Left lung (tissue), 4 donors: ENCODE measurements at regions not wholly inside any gene's neighbourhood (a gene's known extent, or its start where the extent isn't known, plus 50 kb on each side); places are given as distances from the start of the nearest gene placed in this dataset.

Experiments used
- ATAC-seq: fragments of 200-7000 bp; cut with Tn5 transposase; one replicate; pipeline ENCODE4 v1.9.1; 2020; ENCODE audit warnings: moderate library complexity
- DNase-seq, 4 donors: peaks; one replicate each; pipeline ENCODE4 v3.0.0-alpha.2; 2013 to 2020
- H3K27ac ChIP-seq, 2 donors: fragments of 200-600 bp; sonication (generic) in 1 of 2; one replicate each; pipeline versions ENCODE4 v1.5.0 to v1.8.0; 2020 to 2021
- H3K27me3 ChIP-seq, 2 donors: fragments of 200-600 bp; sonication (generic) in 1 of 2; one replicate each; pipeline versions ENCODE4 v1.5.0 to v1.8.0; 2020 to 2021
- H3K36me3 ChIP-seq, 2 donors: fragments of 200-600 bp; sonication (generic) in 1 of 2; one replicate each; pipeline versions ENCODE4 v1.5.0 to v1.8.0; 2020 to 2021
- H3K4me1 ChIP-seq, 2 donors: fragments of 200-600 bp; one replicate each; pipeline ENCODE4 v1.8.0; 2021
- H3K4me3 ChIP-seq, 2 donors: fragments of 200-600 bp; sonication (generic) in 1 of 2; one replicate each; pipeline versions ENCODE4 v1.5.0 to v1.8.0; 2020 to 2021; ENCODE audit warnings: mild to moderate bottlenecking in 1 of 2
- H3K9me3 ChIP-seq, 2 donors: fragments of 200-600 bp; sonication (generic) in 1 of 2; one replicate each; pipeline versions ENCODE4 v1.5.0 to v1.8.0; 2020 to 2021
- CTCF ChIP-seq, 2 donors: fragments of 200-600 bp; sonication (generic) in 1 of 2; IDR thresholded peaks; one replicate each; pipeline versions ENCODE4 v1.5.0 to v1.8.0; 2021; ENCODE audit warnings: antibody characterized with exemption in 2 of 2
- intact Hi-C, 2 donors: fragments of 100-400 bp; cut with DNase I; formaldehyde crosslinking; loops; one replicate each; pipeline versions ENCODE4 v1.11.2 to v1.14.2; 2022
- donor health status: DM: no; HTN: yes; CAD: no.
- donor health status: DM: no; HTN: no; CAD: no.

GRCh38 chr11:27266125-27266524 is 96.9 kb downstream of the CCDC34 start:
- Histone ChIP-seq H3K4me1 (no peaks in the 10 kb centered on the region), H3K9me3 (no peaks in the 10 kb centered on the region), H3K4me3 (no peak overlapping the region), H3K36me3 (no peaks in the 10 kb centered on the region), H3K27me3 (no peaks in the 10 kb centered on the region), H3K27ac (no peak overlapping the region)
- no peak for DNase-seq
- TF ChIP-seq CTCF (IDR thresholded peaks at IDR 0.05), result no peak
- intact Hi-C loops, result no loop called here
- no peak for ATAC-seq

- no peak for DNase-seq
- H3K27me3 ChIP-seq, result no peaks in the 10 kb centered on the region
- no peak overlapping the region for H3K27ac ChIP-seq
- H3K36me3 ChIP-seq, result no peaks in the 10 kb centered on the region
- no peak for ATAC-seq
- no peak overlapping the region for H3K4me3 ChIP-seq
- intact Hi-C loops, result no loop called here
- H3K9me3 ChIP-seq, result no peaks in the 10 kb centered on the region
- no peaks in the 10 kb centered on the region for H3K4me1 ChIP-seq
- TF ChIP-seq CTCF (IDR thresholded peaks at IDR 0.05), result no peak
These were observed 99.0 kb downstream of the CCDC34 start for GRCh38 chr11:27263986-27264385.

GRCh38 chr11:27263046-27263445 is 100.0 kb downstream of the CCDC34 start:
- DNase-seq (no peak), ATAC-seq (no peak)
- Histone ChIP-seq H3K9me3 (no peaks in the 10 kb centered on the region), H3K4me1 (no peaks in the 10 kb centered on the region), H3K27me3 (no peaks in the 10 kb centered on the region), H3K4me3 (no peak overlapping the region), H3K36me3 (no peaks in the 10 kb centered on the region), H3K27ac (no peak overlapping the region)
- intact Hi-C loops, result no loop called here
- TF ChIP-seq CTCF (IDR thresholded peaks at IDR 0.05), result no peak

- Histone ChIP-seq H3K27me3 (no peaks in the 10 kb centered on the region), H3K27ac (no peak overlapping the region), H3K9me3 (no peaks in the 10 kb centered on the region), H3K36me3 (no peaks in the 10 kb centered on the region), H3K4me1 (no peaks in the 10 kb centered on the region), H3K4me3 (no peak overlapping the region)
- ATAC-seq, result no peak
- DNase-seq, result no peak
- no peak for TF ChIP-seq CTCF (IDR thresholded peaks at IDR 0.05)
- intact Hi-C loops, result no loop called here
These were observed 107.6 kb downstream of the CCDC34 start for GRCh38 chr11:27255447-27255828.

GRCh38 chr11:27254744-27255446 is 108.1 kb downstream of the CCDC34 start:
- no peaks in the 10 kb centered on the region for H3K27me3 ChIP-seq
- H3K4me3 ChIP-seq, result no peak overlapping the region
- no peak for ATAC-seq
- intact Hi-C loops, result no loop called here
- no peak for DNase-seq
- no peaks in the 10 kb centered on the region for H3K4me1 ChIP-seq
- TF ChIP-seq CTCF (IDR thresholded peaks at IDR 0.05), result no peak
- H3K9me3 ChIP-seq, result no peaks in the 10 kb centered on the region
- H3K36me3 ChIP-seq, result no peaks in the 10 kb centered on the region
- H3K27ac ChIP-seq, result no peak overlapping the region
